NCI-H524 (cell line): ENCODE measurements at regions not wholly inside any gene's neighbourhood (a gene's known extent, or its start where the extent isn't known, plus 50 kb on each side); places are given as distances from the start of the nearest gene placed in this dataset.
"Not testable (repeated sequence)": the region's sequence is repeated elsewhere in the genome, so short reads cannot be mapped to it uniquely, and the experiment has no call there.

Experiments
- DNase-seq, 2 experiments: peaks; one replicate each; lab custom pipeline; 2025; lab: John Stamatoyannopoulos, UW

- DNase-seq, result no peak
Observed at GRCh38 chr12:129959889-129960288, 56.1 kb upstream of the TMEM132D start.

- DNase-seq, result peak in 1 of 2 experiments; percentile 40
Observed at GRCh38 chr12:129961091-129961490, 57.3 kb upstream of the TMEM132D start.

- DNase-seq, result no peak
Observed at GRCh38 chr12:129961856-129962255, 58.0 kb upstream of the TMEM132D start.

GRCh38 chr12:129964300-129964699 is 60.5 kb upstream of the TMEM132D start:
- no peak for DNase-seq

GRCh38 chr12:129964826-129965457 is 61.1 kb upstream of the TMEM132D start:
- no peak for DNase-seq

GRCh38 chr12:129966146-129966995 is 62.5 kb upstream of the TMEM132D start:
- peak in 1 of 2 experiments; percentile 11 for DNase-seq

GRCh38 chr12:129971721-129972120 is 67.9 kb upstream of the TMEM132D start:
- DNase-seq, result no peak

GRCh38 chr12:129973236-129973961 is 69.6 kb upstream of the TMEM132D start:
- DNase-seq, result no peak

GRCh38 chr12:129984106-129984505 is 80.3 kb upstream of the TMEM132D start:
- no peak for DNase-seq

- peak in 1 of 2 experiments; percentile 34 for DNase-seq
Observed at GRCh38 chr12:129987841-129988240, 84.0 kb upstream of the TMEM132D start.

- DNase-seq, result no peak
Observed at GRCh38 chr12:129994634-129995033, 90.8 kb upstream of the TMEM132D start.

- no peak for DNase-seq
Observed at GRCh38 chr12:129997239-129997638, 93.4 kb upstream of the TMEM132D start.

GRCh38 chr12:130004310-130004877 is 100.6 kb upstream of the TMEM132D start:
- DNase-seq, result not testable (repeated sequence)

GRCh38 chr12:130007771-130008170 is 103.9 kb upstream of the TMEM132D start:
- no peak for DNase-seq

GRCh38 chr12:130008241-130008640 is 104.4 kb upstream of the TMEM132D start:
- no peak for DNase-seq

GRCh38 chr12:130009961-130010360 is 106.1 kb upstream of the TMEM132D start:
- DNase-seq, result no peak

- no peak for DNase-seq
Observed at GRCh38 chr12:130011611-130012385, 108.0 kb upstream of the TMEM132D start.

- DNase-seq, result peak; percentile 49 to 73
Observed at GRCh38 chr12:130013771-130014484, 110.1 kb upstream of the TMEM132D start.

- DNase-seq, result peak; percentile 6 to 65
Observed at GRCh38 chr12:130014485-130014807, 110.6 kb upstream of the TMEM132D start.

GRCh38 chr12:130016194-130016593 is 112.4 kb upstream of the TMEM132D start:
- no peak for DNase-seq

GRCh38 chr12:130016986-130017385 is 113.2 kb upstream of the TMEM132D start:
- DNase-seq, result no peak
